ENCODE measurements at regions not wholly inside any gene's neighbourhood (a gene's known extent, or its start where the extent isn't known, plus 50 kb on each side); places are given as distances from the start of the nearest gene placed in this dataset.

- TF ChIP-seq, protein P1, sequence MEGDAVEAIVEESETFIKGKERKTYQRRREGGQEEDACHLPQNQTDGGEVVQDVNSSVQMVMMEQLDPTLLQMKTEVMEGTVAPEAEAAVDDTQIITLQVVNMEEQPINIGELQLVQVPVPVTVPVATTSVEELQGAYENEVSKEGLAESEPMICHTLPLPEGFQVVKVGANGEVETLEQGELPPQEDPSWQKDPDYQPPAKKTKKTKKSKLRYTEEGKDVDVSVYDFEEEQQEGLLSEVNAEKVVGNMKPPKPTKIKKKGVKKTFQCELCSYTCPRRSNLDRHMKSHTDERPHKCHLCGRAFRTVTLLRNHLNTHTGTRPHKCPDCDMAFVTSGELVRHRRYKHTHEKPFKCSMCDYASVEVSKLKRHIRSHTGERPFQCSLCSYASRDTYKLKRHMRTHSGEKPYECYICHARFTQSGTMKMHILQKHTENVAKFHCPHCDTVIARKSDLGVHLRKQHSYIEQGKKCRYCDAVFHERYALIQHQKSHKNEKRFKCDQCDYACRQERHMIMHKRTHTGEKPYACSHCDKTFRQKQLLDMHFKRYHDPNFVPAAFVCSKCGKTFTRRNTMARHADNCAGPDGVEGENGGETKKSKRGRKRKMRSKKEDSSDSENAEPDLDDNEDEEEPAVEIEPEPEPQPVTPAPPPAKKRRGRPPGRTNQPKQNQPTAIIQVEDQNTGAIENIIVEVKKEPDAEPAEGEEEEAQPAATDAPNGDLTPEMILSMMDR (IDR thresholded peaks at IDR 0.05; ENCODE audit: extremely low read depth in 1 of 2, insufficient read depth in 1 of 2, low read depth in 1 of 2, low read length in 2 of 2), result no peak
- TF ChIP-seq MYC (IDR thresholded peaks at IDR 0.05; ENCODE audit: low read depth, low read length), result no peak
- TF ChIP-seq POLR2AphosphoS5 (IDR thresholded peaks at IDR 0.05; ENCODE audit: insufficient read depth, low read depth, low read length), result no peak
Measured at GRCh38 chr6:95119927-95120326, 457.4 kb upstream of the MANEA start.

Data from endothelial cell of umbilical vein (primary cell).